ENCODE measurements at regions not wholly inside any gene's neighbourhood (a gene's known extent, or its start where the extent isn't known, plus 50 kb on each side); places are given as distances from the start of the nearest gene placed in this dataset.

- TF ChIP-seq CTCF (IDR thresholded peaks at IDR 0.05; ENCODE audit: borderline replicate concordance, extremely low read depth, low read length, poor library complexity, severe bottlenecking) (no peak), EZH2 (IDR thresholded peaks at IDR 0.05; ENCODE audit: borderline replicate concordance, low read depth, low read length, severe bottlenecking) (no peak)
Observed at GRCh38 chr9:99623780-99624364, 197.8 kb upstream of the NR4A3 start.

All from DND-41 (cell line).